Spleen (tissue), 7 donors: ENCODE measurements at regions not wholly inside any gene's neighbourhood (a gene's known extent, or its start where the extent isn't known, plus 50 kb on each side); places are given as distances from the start of the nearest gene placed in this dataset.

Experiments used
- POLR2A ChIP-seq, 3 donors: fragments of 450-650 bp; IDR thresholded peaks; one replicate each; pipeline ENCODE4 v1.5.1; 2017; ENCODE audit warnings: antibody characterized with exemption in 3 of 3, mild to moderate bottlenecking in 1 of 3
- POLR2AphosphoS5 ChIP-seq, 3 donors: sonication (generic); formaldehyde crosslinking; IDR thresholded peaks; one replicate each; pipeline ENCODE4 v1.5.1; 2017; ENCODE audit warnings: antibody characterized with exemption in 3 of 3
- TF ChIP-seq, protein P1 (sequence below), 11 experiments: fragments of 200-600 bp in 7 of 11; fragments of 450-650 bp in 4 of 11; sonication (generic) in 4 of 11; IDR thresholded peaks in 8 of 11; conservative IDR thresholded peaks in 3 of 11; 1 replicate in 7 of 11; 2 replicates in 4 of 11; pipeline versions ENCODE4 v1.4.0 to v1.8.0; 2016 to 2021; ENCODE audit warnings: antibody characterized with exemption in 11 of 11, inconsistent platforms in 4 of 11, mild to moderate bottlenecking in 1 of 11
- donor health status: DM: no; HTN: no; CAD: no; lungs with moderate emphysema.
- donor health status: DM: no; HTN: no; CAD: no.
- donor health status: DM: no; HTN: no; CAD: no.

DNA sequence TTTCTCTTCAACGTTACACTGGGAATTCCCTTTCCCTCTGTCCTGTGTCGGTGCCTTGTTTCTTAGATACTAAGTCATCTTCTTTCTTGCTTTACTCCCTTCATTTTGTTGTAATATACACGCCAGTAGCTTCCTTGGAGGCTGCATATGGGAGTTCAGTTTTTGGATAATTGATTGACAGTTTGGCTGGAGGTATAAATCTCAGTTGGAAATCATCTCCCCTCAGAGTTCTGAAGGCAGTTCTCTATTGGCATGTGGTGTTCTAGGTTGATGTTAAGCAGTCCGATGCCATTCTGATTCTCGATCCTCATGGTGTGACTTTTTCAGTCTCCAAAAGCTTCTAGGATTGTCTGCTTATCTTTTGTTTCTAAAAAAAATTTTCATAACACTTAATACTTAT lies 152.5 kb upstream of the GLI2 start:
- TF ChIP-seq, protein P1, sequence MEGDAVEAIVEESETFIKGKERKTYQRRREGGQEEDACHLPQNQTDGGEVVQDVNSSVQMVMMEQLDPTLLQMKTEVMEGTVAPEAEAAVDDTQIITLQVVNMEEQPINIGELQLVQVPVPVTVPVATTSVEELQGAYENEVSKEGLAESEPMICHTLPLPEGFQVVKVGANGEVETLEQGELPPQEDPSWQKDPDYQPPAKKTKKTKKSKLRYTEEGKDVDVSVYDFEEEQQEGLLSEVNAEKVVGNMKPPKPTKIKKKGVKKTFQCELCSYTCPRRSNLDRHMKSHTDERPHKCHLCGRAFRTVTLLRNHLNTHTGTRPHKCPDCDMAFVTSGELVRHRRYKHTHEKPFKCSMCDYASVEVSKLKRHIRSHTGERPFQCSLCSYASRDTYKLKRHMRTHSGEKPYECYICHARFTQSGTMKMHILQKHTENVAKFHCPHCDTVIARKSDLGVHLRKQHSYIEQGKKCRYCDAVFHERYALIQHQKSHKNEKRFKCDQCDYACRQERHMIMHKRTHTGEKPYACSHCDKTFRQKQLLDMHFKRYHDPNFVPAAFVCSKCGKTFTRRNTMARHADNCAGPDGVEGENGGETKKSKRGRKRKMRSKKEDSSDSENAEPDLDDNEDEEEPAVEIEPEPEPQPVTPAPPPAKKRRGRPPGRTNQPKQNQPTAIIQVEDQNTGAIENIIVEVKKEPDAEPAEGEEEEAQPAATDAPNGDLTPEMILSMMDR (IDR thresholded peaks at IDR 0.05 in 8 of 11, conservative IDR thresholded peaks at IDR 0.05 in 3 of 11), result no peak
- no peak for TF ChIP-seq POLR2AphosphoS5 (IDR thresholded peaks at IDR 0.05)
- TF ChIP-seq POLR2A (IDR thresholded peaks at IDR 0.05), result no peak
